ENCODE measurements at regions not wholly inside any gene's neighbourhood (a gene's known extent, or its start where the extent isn't known, plus 50 kb on each side); places are given as distances from the start of the nearest gene placed in this dataset.

- no peak for DNase-seq
These were observed 141.0 kb downstream of the TMEM17 start for GRCh38 chr2:62364791-62365528.

DNA sequence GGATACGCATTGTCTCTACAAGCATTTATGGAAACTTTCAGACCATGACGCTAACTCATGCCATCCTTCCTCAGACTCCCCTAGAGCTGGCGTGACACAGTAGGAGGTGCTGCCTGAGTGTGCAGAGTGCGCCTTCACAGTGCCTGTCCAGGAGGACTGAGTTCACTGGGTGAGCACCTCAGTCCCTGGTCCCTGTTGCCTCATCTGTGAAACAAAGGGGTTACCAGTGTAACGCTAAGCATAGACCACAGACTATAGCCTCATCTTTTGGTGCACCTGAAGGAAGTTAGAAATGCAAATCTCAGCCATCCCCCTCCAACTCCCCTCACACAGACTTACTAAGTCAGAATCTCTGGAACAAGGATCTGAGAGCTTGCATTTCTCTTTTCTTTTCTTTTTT lies 142.8 kb downstream of the TMEM17 start:
- DNase-seq: no peak

GRCh38 chr2:62362561-62362960 lies 143.4 kb downstream of the TMEM17 start:
- no peak for DNase-seq

DNA sequence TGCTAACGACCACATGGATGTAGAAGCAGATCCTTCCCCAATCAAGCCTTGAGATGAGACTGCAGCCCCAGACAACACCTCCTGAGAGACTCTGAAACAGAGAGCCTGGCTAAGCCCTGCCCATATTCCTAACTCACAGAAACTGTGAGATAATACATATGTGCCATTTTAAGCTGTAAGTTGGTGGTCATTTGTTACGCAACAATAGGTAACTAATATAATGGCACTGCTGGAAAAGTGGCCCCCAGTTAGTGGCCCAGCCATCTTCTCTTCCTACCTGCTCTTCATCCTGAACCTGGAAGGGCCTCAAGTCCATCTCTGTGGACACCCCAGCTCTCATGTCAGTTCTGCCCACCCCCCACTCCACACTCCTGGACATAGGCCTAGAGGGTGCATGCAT lies 144.0 kb downstream of the TMEM17 start:
- no peak for DNase-seq

DNA sequence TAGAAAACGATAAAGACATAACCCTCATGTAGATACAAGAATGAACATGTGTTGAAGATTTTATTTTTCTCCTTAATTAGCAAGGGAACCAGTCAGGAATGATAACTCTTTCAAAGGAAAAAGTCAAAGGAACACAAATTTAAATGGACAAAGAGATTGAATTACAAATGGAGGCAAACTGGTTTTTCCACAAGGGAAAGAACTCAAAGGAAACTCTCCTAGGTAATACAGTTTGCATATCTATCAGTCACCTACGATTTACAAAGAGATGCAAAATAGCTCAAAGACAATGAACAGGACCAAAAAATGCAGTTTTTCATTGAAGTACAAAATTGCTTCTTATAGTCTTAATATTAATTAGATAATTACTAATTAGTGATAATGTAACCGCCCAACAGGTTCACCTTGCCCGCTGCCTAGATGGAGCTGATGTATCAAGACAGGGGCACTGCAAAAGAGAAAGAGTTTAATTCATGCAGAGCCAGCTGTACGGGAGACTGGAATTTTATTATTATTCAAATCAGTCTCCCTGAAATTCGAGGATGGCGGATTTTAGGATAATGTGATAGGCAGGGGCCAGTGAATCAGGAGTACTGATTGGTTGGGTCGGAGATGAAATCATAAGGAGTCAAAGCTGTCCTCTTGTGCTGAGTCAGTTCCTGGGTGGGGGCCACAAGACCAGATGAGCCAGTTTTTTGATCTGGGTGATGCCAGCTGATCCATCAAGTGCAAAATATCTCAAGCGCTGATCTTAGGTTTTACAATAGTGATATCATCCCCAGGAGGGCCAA lies 151.0 kb downstream of the TMEM17 start:
- DNase-seq: no peak

DNA sequence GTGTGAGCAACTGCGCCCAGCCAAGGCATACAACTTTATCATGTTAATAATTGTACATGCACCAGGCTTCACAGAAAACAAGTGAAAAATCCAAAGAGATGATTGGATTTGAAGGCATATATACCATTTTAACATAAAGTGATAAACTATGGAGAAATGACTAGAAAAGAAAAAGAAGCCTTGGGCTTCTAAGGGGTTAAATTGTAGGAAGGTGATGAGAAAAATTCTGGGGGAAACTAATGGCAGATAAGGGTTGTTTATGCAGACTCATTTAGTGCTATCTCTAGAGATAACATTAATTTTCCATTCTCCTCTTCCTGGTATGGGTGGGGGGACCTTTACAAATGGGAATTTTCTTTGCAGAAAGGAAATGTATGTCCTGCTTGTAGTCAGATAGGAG lies 154.0 kb downstream of the TMEM17 start:
- DNase-seq: no peak

GRCh38 chr2:62349788-62350187 lies 153.9 kb downstream of the B3GNT2 start:
- DNase-seq: no peak

DNA sequence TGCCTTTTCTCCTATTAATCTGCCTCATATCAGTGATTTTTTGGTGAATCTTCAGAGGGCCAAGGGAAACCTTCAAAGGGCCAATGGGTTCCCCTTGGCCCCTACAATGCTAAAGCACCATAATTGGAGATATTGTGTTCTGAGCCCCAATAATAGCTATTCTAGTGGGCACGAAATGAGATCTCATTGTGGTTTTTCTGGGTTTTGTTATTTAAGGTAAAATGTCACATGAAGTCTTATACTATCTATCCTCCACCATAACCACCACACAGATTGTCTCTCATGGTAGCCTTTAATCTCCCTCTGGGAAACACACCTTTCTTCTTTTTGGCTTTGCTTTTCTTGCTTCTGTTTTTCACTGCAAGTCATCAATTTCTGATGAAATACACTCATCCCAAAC lies 152.8 kb downstream of the B3GNT2 start:
- no peak for DNase-seq

DNA sequence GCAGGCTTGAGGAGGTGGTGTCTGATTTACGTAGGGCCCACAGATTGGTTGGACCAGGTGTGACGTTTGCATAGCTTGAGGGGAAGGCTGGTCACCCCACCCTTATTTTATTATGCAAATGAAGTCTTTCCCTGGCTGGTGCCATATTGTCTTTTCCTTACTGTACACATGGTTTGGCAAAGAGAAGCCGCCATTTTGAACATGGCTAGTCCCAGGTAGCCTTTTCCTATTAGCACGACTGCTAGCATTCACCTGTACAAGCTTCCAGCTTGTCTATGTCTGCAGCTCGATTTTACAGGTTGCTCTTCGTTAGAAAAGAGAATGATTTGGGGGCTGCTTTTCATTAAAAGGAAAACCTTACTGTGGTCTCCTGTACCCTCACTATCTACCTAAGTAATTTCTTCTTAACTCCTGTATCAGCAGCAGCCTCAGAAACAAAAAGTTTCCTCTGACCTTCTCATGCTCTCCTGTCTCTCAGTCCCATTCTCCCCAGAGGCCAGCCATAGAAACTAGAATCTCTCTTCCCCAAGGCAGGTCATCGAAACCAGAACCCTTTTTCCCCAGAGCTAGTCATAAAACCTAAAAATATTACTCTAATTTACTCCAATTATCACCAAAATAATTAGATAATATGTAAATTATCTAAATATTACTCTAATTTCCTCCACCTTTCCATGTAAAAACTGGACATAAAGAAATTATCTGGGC lies 151.8 kb downstream of the B3GNT2 start:
- DNase-seq: no peak

DNA sequence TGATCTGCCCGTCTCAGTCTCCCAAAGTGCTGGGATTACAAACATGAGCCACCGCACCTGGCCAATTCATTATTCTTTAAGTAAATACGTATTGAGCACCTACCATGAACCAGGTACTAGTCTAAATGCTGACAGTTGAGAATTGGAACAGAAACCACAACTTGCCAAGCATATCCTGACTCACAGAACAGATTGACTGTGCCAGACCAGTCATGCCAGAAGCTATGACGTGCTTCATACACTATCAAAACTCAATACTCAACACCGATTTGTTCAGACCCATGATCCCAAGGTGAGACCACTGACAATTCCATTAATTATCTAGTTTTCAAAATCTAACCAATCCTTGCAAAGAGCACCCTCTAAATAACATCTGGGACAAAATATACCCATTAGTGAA lies 148.6 kb downstream of the B3GNT2 start:
- no peak for DNase-seq

- DNase-seq: no peak
These were observed 147.9 kb downstream of the B3GNT2 start for GRCh38 chr2:62343636-62344337.

DNA sequence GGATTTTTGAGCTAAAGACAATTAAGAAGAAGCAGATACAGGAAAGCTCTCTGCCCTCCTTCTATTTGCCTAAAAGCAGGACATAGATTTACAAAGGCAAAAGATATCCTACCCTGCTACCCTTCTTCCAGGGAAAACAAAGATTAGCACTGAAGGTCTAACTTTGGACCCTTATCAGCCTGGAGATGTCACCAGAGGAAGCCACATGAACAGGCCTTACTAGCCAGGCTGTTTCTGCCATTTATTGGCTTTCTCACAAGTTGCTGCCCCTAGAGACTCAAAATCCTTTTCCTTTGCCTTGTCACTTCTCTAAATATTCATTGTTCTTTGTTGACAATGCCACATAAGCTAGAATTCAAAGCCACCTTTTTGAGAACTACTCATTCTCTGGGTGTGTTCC lies 147.3 kb downstream of the B3GNT2 start:
- no peak for DNase-seq

- peak; percentile 25 for DNase-seq
These were observed 145.1 kb downstream of the B3GNT2 start for GRCh38 chr2:62340994-62341484.

GRCh38 chr2:62339837-62340236 lies 143.9 kb downstream of the B3GNT2 start:
- DNase-seq: no peak

- DNase-seq: no peak
These were observed 143.5 kb downstream of the B3GNT2 start for GRCh38 chr2:62339413-62339812.

DNA sequence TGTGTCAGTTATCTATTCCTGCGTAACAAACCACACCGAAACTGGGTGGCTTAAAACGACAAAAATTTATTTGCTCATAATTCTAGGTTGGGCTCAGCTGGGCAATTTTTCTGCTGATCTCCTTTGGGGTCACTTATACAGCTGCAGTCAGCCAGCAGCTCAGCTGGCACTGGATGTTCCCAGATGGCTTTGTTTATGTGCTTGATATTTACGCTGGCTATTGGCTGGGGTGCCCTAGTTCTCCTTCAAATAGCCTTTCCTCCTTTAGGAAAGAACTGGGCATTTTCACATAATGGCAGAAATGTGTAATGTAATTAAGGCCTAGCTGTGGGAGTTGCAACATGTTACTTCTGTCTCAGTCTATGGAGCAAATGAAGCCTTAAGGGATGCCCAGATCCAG lies 142.2 kb downstream of the B3GNT2 start:
- DNase-seq: no peak

DNA sequence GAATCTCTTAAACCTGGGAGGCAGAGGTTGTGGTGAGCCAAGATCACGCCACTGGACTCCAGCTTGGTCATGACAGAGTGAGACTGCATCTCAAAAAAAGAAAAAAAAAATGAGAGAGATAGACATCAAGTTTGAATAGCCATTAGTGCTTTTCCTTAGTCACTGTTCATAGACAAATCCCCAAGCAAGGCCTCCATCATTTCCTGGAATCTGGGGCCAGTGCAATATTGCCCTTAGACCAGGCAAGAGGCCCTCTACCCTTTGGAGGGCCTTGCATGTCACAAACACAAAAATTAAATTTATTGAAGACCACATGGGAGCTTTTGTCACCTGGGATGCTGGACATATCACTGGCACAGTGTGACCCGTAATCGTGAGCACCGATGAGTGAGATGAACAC lies 141.5 kb downstream of the B3GNT2 start:
- DNase-seq: no peak

- no peak for DNase-seq
These were observed 139.7 kb downstream of the B3GNT2 start for GRCh38 chr2:62335612-62336011.

DNA sequence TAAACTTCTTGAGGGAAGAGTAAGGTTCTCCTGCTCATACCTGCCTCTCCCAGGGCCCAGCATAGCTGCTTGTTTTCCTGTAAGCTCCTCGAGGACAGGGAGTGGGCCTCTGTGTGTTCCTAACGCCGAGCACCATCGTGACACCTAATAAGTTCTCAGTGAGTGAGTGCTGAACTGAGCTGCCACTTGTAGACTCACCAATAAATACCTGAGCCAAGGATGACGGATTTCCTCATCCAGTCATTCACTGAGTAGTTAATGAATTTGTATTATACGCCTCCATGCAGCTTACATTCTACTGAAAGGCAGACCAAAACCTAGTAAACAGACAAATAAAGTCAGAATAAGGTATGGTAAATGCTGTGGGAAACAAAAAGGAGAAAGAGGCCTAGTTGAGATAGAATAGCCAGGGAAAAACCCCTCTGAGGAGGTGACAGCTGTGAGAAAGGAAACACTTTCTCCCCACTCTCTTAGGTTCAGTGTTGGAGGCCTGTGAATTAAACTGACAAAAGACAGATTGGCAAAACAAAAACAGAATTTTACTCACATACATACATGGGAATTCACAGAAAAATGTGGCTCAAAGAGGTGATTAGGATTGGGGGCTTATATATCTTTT lies 138.6 kb downstream of the B3GNT2 start:
- no peak for DNase-seq

DNA sequence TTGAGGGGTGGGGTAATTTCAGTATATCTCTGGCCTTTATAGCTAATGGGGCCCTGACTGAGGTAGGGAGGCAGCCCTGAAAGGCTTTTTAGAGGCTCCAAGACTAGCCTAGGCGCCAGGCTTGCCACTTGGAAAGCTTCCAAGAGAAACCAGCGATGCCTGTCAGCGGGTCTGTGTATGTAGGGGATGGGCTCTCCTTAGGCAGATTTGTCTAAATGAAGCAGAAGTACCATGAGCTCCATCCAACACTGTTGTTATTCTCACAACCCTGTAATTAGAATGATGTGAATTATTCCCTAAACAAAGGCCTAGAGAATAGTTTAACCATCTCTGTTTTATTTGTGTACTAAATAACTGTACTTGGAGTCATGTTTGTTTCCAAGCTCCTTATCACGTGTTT lies 138.1 kb downstream of the B3GNT2 start:
- DNase-seq: no peak

DNA sequence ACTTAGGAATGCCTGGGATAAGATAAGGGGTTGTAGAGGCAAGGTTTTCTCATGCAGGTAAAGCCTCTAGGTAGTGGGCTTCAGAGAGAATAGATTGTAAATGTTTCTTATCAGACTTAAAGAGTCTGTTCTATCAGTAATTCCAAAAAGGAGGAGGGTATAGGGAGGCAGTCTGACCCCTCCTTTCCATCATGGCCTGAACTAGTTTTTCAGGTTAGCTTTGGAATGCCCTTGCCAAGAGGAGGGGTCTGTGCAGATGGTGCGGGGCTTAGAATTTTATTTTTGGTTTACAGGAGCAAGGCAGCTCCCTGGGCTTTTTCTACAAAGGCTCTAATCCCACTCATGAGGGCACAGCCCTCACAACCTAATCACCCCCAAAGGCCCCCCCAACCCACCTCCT lies 135.0 kb downstream of the B3GNT2 start:
- DNase-seq: no peak

DNA sequence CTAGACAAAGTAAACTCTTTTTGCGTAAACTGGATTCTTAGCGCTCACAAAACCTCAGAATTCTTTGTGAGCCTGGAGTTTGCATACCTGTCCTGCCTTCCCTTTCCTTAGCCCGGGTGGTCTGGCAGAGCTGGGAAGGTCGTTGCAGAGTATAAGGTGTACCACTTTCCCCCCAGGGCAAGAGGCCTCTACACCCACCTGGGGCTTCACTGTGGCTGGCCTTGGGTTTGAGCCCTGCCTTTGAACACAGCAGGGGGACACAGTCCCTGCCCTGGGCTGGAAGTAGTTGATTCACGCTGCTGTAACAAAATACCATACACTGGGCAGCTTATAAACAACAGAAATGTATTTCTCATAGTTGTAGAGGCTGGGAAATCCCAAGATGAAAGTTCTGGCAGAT lies 133.9 kb downstream of the B3GNT2 start:
- DNase-seq: no peak

GRCh38 chr2:62326735-62327134 lies 130.8 kb downstream of the B3GNT2 start:
- no peak for DNase-seq

Measured in EL (cell line).